ENCODE measurements at regions not wholly inside any gene's neighbourhood (a gene's known extent, or its start where the extent isn't known, plus 50 kb on each side); places are given as distances from the start of the nearest gene placed in this dataset.

- Histone ChIP-seq H3K4me3 (ENCODE audit: low read depth in 1 of 3, low read length in 3 of 3) (no peak overlapping the region), H3K27me3 (ENCODE audit: control insufficient read depth in 4 of 4, insufficient read depth in 4 of 4, low read length in 3 of 4) (no peaks in the 10 kb centered on the region), H3K9ac (ENCODE audit: low read depth in 1 of 2, low read length in 2 of 2) (no peak overlapping the region), H3K9me3 (ENCODE audit: control insufficient read depth in 4 of 4, low read length in 3 of 4) (peaks cover 0 to 2% (median 1%) of the 10 kb centered on the region in 4 donors), H3K27ac (ENCODE audit: low read depth in 1 of 2, low read length in 2 of 2) (no peak overlapping the region), H3K4me1 (ENCODE audit: control insufficient read depth in 4 of 4, insufficient read depth in 4 of 4, low read length in 3 of 4) (no peaks in the 10 kb centered on the region), H3K36me3 (ENCODE audit: control insufficient read depth in 4 of 4, insufficient read depth in 3 of 4, low read depth in 1 of 4, low read length in 3 of 4) (no peaks in the 10 kb centered on the region)
- TF ChIP-seq YY1 (IDR thresholded peaks at IDR 0.05): no peak
- TF ChIP-seq ATF3 (IDR thresholded peaks at IDR 0.05): no peak
- TF ChIP-seq RXRA (IDR thresholded peaks at IDR 0.05): no peak
- no peak for TF ChIP-seq NR2F2 (IDR thresholded peaks at IDR 0.05)
- TF ChIP-seq ZBTB33 (IDR thresholded peaks at IDR 0.05): no peak
- TF ChIP-seq HNF4G (IDR thresholded peaks at IDR 0.05): no peak
- no peak for TF ChIP-seq CTCF (IDR thresholded peaks at IDR 0.05; ENCODE audit: low read depth, low read length, missing input control)
- no peak for TF ChIP-seq REST (IDR thresholded peaks at IDR 0.05)
- no peak for TF ChIP-seq EGR1 (IDR thresholded peaks at IDR 0.05; ENCODE audit: low read depth in 2 of 2)
- no peak for TF ChIP-seq MAX (IDR thresholded peaks at IDR 0.05)
- TF ChIP-seq RAD21 (IDR thresholded peaks at IDR 0.05): no peak
- no peak for TF ChIP-seq HNF4A (conservative IDR thresholded peaks at IDR 0.05)
- no peak for TF ChIP-seq JUND (IDR thresholded peaks at IDR 0.05)
- TF ChIP-seq FOXA1 (IDR thresholded peaks at IDR 0.05): no peak
- no peak for TF ChIP-seq GABPA (IDR thresholded peaks at IDR 0.05 in 1 of 2, conservative IDR thresholded peaks at IDR 0.05 in 1 of 2)
- DNase-seq (ENCODE audit: low spot score): no peak
- WGBS: 65% methylated on average over 5 of the region's 5 CpGs
Observed at GRCh38 chr9:108196332-108197007, 659.3 kb downstream of the ACTL7B start.

GRCh38 chr9:108194154-108194553 is 661.6 kb downstream of the ACTL7B start:
- no peak for DNase-seq (ENCODE audit: low spot score)
- H3K9ac ChIP-seq (ENCODE audit: low read depth in 1 of 2, low read length in 2 of 2): no peak overlapping the region
- no peaks in the 10 kb centered on the region for H3K4me1 ChIP-seq (ENCODE audit: control insufficient read depth in 4 of 4, insufficient read depth in 4 of 4, low read length in 3 of 4)
- no peak overlapping the region for H3K27ac ChIP-seq (ENCODE audit: low read depth in 1 of 2, low read length in 2 of 2)
- H3K36me3 ChIP-seq (ENCODE audit: control insufficient read depth in 4 of 4, insufficient read depth in 3 of 4, low read depth in 1 of 4, low read length in 3 of 4): no peaks in the 10 kb centered on the region
- no peaks in the 10 kb centered on the region for H3K27me3 ChIP-seq (ENCODE audit: control insufficient read depth in 4 of 4, insufficient read depth in 4 of 4, low read length in 3 of 4)
- no peaks in the 10 kb centered on the region for H3K9me3 ChIP-seq (ENCODE audit: control insufficient read depth in 4 of 4, low read length in 3 of 4)
- TF ChIP-seq NR2F2 (IDR thresholded peaks at IDR 0.05): no peak
- TF ChIP-seq ATF3 (IDR thresholded peaks at IDR 0.05): no peak
- TF ChIP-seq HNF4A (conservative IDR thresholded peaks at IDR 0.05): no peak
- no peak for TF ChIP-seq TAF1 (conservative IDR thresholded peaks at IDR 0.05)
- no peak for TF ChIP-seq FOXA1 (IDR thresholded peaks at IDR 0.05)
- TF ChIP-seq ZBTB33 (IDR thresholded peaks at IDR 0.05): no peak
- no peak overlapping the region for H3K4me3 ChIP-seq (ENCODE audit: low read depth in 1 of 3, low read length in 3 of 3)
